Naive thymus-derived CD8-positive, alpha-beta T cell (primary cell): ENCODE measurements at regions not wholly inside any gene's neighbourhood (a gene's known extent, or its start where the extent isn't known, plus 50 kb on each side); places are given as distances from the start of the nearest gene placed in this dataset.
"Not testable (repeated sequence)": the region's sequence is repeated elsewhere in the genome, so short reads cannot be mapped to it uniquely, and the experiment has no call there.

Experiments used
- ATAC-seq, 2 donors: fragments of 150-1000 bp; cut with Tn5 transposase in 1 of 2; sonication (Bioruptor Pico), chemical (Tn5 transposase) in 1 of 2; 1 replicate in 1 of 2; 2 replicates in 1 of 2; pipeline ENCODE4 v1.10.0; 2021; ENCODE audit warnings: mild to moderate bottlenecking in 2 of 2, moderate library complexity in 2 of 2
- POLR2A ChIA-PET: fragments of 350-600 bp; sonication (Branson Sonifier 250); formaldehyde crosslinking; loops from one replicate; lab custom pipeline; 2021; ENCODE audit warnings: antibody characterized with exemption; lab: Charles Lee
- DNase-seq, 10 donors: peaks; one replicate each; pipeline versions ENCODE4 v3.0.0 to v3.0.0-alpha.2; 2020 to 2022
- H3K27ac Mint-ChIP-seq, 10 donors: one replicate each; pipeline ENCODE4 v1.8.0; 2020 to 2022; ENCODE audit warnings: mild to moderate bottlenecking in 10 of 10, mixed read lengths in 10 of 10, moderate library complexity in 4 of 10, inconsistent platforms in 1 of 10
- H3K27me3 Mint-ChIP-seq, 5 donors: one replicate each; pipeline ENCODE4 v1.8.0; 2021 to 2022; ENCODE audit warnings: mixed read lengths in 5 of 5
- H3K36me3 Mint-ChIP-seq, 3 donors: one replicate each; pipeline ENCODE4 v1.8.0; 2020 to 2022; ENCODE audit warnings: mixed read lengths in 3 of 3, mild to moderate bottlenecking in 2 of 3, inconsistent platforms in 1 of 3
- H3K4me1 Mint-ChIP-seq, 4 donors: one replicate each; pipeline ENCODE4 v1.8.0; 2021 to 2022; ENCODE audit warnings: mixed read lengths in 4 of 4
- H3K4me3 Mint-ChIP-seq, 10 donors: one replicate each; pipeline ENCODE4 v1.8.0; 2020 to 2022; ENCODE audit warnings: mild to moderate bottlenecking in 10 of 10, mixed read lengths in 10 of 10, moderate library complexity in 6 of 10, inconsistent platforms in 1 of 10
- H3K9me3 Mint-ChIP-seq, 9 donors: one replicate each; pipeline ENCODE4 v1.8.0; 2020 to 2022; ENCODE audit warnings: mixed read lengths in 9 of 9, mild to moderate bottlenecking in 3 of 9, inconsistent platforms in 1 of 9, moderate library complexity in 1 of 9

GRCh38 chr17:54623746-54624145, 276.9 kb upstream of the TOM1L1 start:
- POLR2A ChIA-PET, result no interaction called here
- Mint-ChIP-seq H3K36me3 (no peaks in the 10 kb centered on the region), H3K4me1 (no peaks in the 10 kb centered on the region), H3K27ac (no peak overlapping the region), H3K27me3 (no peaks in the 10 kb centered on the region), H3K9me3 (peaks cover 0 to 7% (median 2%) of the 10 kb centered on the region in 9 donors), H3K4me3 (no peak overlapping the region)
- DNase-seq (no peak), ATAC-seq (no peak)

GRCh38 chr17:54626146-54626703, 274.4 kb upstream of the TOM1L1 start:
- DNase-seq (no peak), ATAC-seq (no peak)
- no peaks in the 10 kb centered on the region for H3K27me3 Mint-ChIP-seq
- H3K27ac Mint-ChIP-seq, result no peak overlapping the region
- H3K4me3 Mint-ChIP-seq, result no peak overlapping the region
- no peaks in the 10 kb centered on the region for H3K4me1 Mint-ChIP-seq
- peaks cover 0 to 5% (median 0%) of the 10 kb centered on the region in 9 donors for H3K9me3 Mint-ChIP-seq
- POLR2A ChIA-PET, result no interaction called here
- no peaks in the 10 kb centered on the region for H3K36me3 Mint-ChIP-seq

GRCh38 chr17:54639426-54639825, 261.2 kb upstream of the TOM1L1 start:
- H3K36me3 Mint-ChIP-seq, DNase-seq, POLR2A ChIA-PET, H3K4me3 Mint-ChIP-seq, H3K27me3 Mint-ChIP-seq, H3K4me1 Mint-ChIP-seq, ATAC-seq, H3K27ac Mint-ChIP-seq: not testable (repeated sequence)
- peaks cover 10 to 48% (median 18%) of the 10 kb centered on the region in 9 donors for H3K9me3 Mint-ChIP-seq

GRCh38 chr17:54662978-54663876, 237.4 kb upstream of the TOM1L1 start:
- Mint-ChIP-seq H3K4me3 (no peak overlapping the region), H3K9me3 (peaks cover 0 to 25% (median 5%) of the 10 kb centered on the region in 9 donors), H3K27me3 (peaks cover 0 to 7% (median 2%) of the 10 kb centered on the region in 5 donors), H3K4me1 (no peaks in the 10 kb centered on the region), H3K36me3 (no peaks in the 10 kb centered on the region), H3K27ac (no peak overlapping the region)
- POLR2A ChIA-PET, result no interaction called here
- DNase-seq, result peak in 1 of 10 donors; percentile 27
- no peak for ATAC-seq

GRCh38 chr17:54666559-54666958, 234.1 kb upstream of the TOM1L1 start:
- H3K9me3 Mint-ChIP-seq, result peaks cover 0 to 18% (median 4%) of the 10 kb centered on the region in 9 donors
- H3K4me1 Mint-ChIP-seq, result no peaks in the 10 kb centered on the region
- DNase-seq, result no peak
- POLR2A ChIA-PET, result no interaction called here
- no peak overlapping the region for H3K4me3 Mint-ChIP-seq
- ATAC-seq, result no peak
- H3K27me3 Mint-ChIP-seq, result peaks cover 0 to 7% (median 2%) of the 10 kb centered on the region in 5 donors
- no peaks in the 10 kb centered on the region for H3K36me3 Mint-ChIP-seq
- no peak overlapping the region for H3K27ac Mint-ChIP-seq

- ATAC-seq, result no peak
- peak in 1 of 10 donors; percentile 37 for DNase-seq
- H3K9me3 Mint-ChIP-seq, result peaks cover 0 to 12% (median 4%) of the 10 kb centered on the region in 9 donors
- POLR2A ChIA-PET, result no interaction called here
- no peak overlapping the region for H3K27ac Mint-ChIP-seq
- H3K4me3 Mint-ChIP-seq, result no peak overlapping the region
- H3K4me1 Mint-ChIP-seq, result no peaks in the 10 kb centered on the region
- peaks cover 0 to 4% (median 0%) of the 10 kb centered on the region in 3 donors for H3K36me3 Mint-ChIP-seq
- peaks cover 0 to 3% (median 2%) of the 10 kb centered on the region in 5 donors for H3K27me3 Mint-ChIP-seq
These were observed 222.5 kb upstream of the TOM1L1 start for GRCh38 chr17:54678158-54678557.

GRCh38 chr17:54680410-54680809, 220.2 kb upstream of the TOM1L1 start:
- H3K4me3 Mint-ChIP-seq, result no peak overlapping the region
- H3K36me3 Mint-ChIP-seq, result no peaks in the 10 kb centered on the region
- H3K27me3 Mint-ChIP-seq, result peaks cover 0 to under 1% (median 0%) of the 10 kb centered on the region in 5 donors
- peaks cover 0 to 12% (median 2%) of the 10 kb centered on the region in 9 donors for H3K9me3 Mint-ChIP-seq
- DNase-seq, result no peak
- POLR2A ChIA-PET, result no interaction called here
- no peak overlapping the region for H3K27ac Mint-ChIP-seq
- no peaks in the 10 kb centered on the region for H3K4me1 Mint-ChIP-seq
- ATAC-seq, result no peak

- Mint-ChIP-seq H3K4me3 (no peak overlapping the region), H3K36me3 (no peaks in the 10 kb centered on the region), H3K27ac (no peak overlapping the region), H3K27me3 (no peaks in the 10 kb centered on the region), H3K4me1 (no peaks in the 10 kb centered on the region), H3K9me3 (peaks cover 0 to 13% (median 2%) of the 10 kb centered on the region in 9 donors)
- DNase-seq (no peak), ATAC-seq (no peak)
- POLR2A ChIA-PET, result no interaction called here
These were observed 206.3 kb upstream of the TOM1L1 start for GRCh38 chr17:54694287-54694887.

- H3K4me3 Mint-ChIP-seq, POLR2A ChIA-PET, ATAC-seq, H3K27me3 Mint-ChIP-seq, H3K36me3 Mint-ChIP-seq, H3K4me1 Mint-ChIP-seq, H3K27ac Mint-ChIP-seq, DNase-seq: not testable (repeated sequence)
- peaks cover 0 to 24% (median 3%) of the 10 kb centered on the region in 9 donors for H3K9me3 Mint-ChIP-seq
These were observed 187.9 kb upstream of the TOM1L1 start for GRCh38 chr17:54712798-54713197.

- Mint-ChIP-seq H3K9me3 (peaks cover 0 to 9% (median 1%) of the 10 kb centered on the region in 9 donors), H3K27me3 (peaks cover 0 to 3% (median 0%) of the 10 kb centered on the region in 5 donors), H3K4me3 (no peak overlapping the region), H3K4me1 (no peaks in the 10 kb centered on the region), H3K36me3 (no peaks in the 10 kb centered on the region), H3K27ac (no peak overlapping the region)
- ATAC-seq (no peak), DNase-seq (no peak)
- POLR2A ChIA-PET, result no interaction called here
These were observed 182.4 kb upstream of the TOM1L1 start for GRCh38 chr17:54718286-54718685.

- no peak for ATAC-seq
- Mint-ChIP-seq H3K9me3 (peaks cover 12 to 75% (median 36%) of the 10 kb centered on the region in 9 donors), H3K27me3 (no peaks in the 10 kb centered on the region), H3K27ac (no peak overlapping the region), H3K4me1 (no peaks in the 10 kb centered on the region), H3K36me3 (peaks cover 0 to 21% (median 9%) of the 10 kb centered on the region in 3 donors), H3K4me3 (no peak overlapping the region)
- POLR2A ChIA-PET, result no interaction called here
- no peak for DNase-seq
These were observed 173.0 kb upstream of the TOM1L1 start for GRCh38 chr17:54727624-54728023.

- Mint-ChIP-seq H3K9me3 (peaks cover 0 to 19% (median 5%) of the 10 kb centered on the region in 9 donors), H3K4me1 (peaks cover 0 to 2% (median 0%) of the 10 kb centered on the region in 4 donors), H3K36me3 (peaks cover 0 to 2% (median 0%) of the 10 kb centered on the region in 3 donors), H3K27me3 (peaks cover 0 to 10% (median 0%) of the 10 kb centered on the region in 5 donors), H3K27ac (no peak overlapping the region), H3K4me3 (peak overlapping the region in 2 of 10 donors; percentile 6 to 18)
- DNase-seq (no peak), ATAC-seq (no peak)
- POLR2A ChIA-PET, result no interaction called here
These were observed 164.1 kb upstream of the TOM1L1 start for GRCh38 chr17:54736573-54736972.

GRCh38 chr17:54738496-54738895, 162.2 kb upstream of the TOM1L1 start:
- Mint-ChIP-seq H3K36me3 (no peaks in the 10 kb centered on the region), H3K27me3 (peaks cover 0 to 10% (median 0%) of the 10 kb centered on the region in 5 donors), H3K9me3 (peaks cover 0 to 12% (median 2%) of the 10 kb centered on the region in 9 donors), H3K4me1 (peaks cover 0 to 2% (median 0%) of the 10 kb centered on the region in 4 donors), H3K27ac (no peak overlapping the region), H3K4me3 (no peak overlapping the region)
- ATAC-seq (no peak), DNase-seq (no peak)
- POLR2A ChIA-PET, result no interaction called here
